ENCODE measurements at regions not wholly inside any gene's neighbourhood (a gene's known extent, or its start where the extent isn't known, plus 50 kb on each side); places are given as distances from the start of the nearest gene placed in this dataset.

DNA sequence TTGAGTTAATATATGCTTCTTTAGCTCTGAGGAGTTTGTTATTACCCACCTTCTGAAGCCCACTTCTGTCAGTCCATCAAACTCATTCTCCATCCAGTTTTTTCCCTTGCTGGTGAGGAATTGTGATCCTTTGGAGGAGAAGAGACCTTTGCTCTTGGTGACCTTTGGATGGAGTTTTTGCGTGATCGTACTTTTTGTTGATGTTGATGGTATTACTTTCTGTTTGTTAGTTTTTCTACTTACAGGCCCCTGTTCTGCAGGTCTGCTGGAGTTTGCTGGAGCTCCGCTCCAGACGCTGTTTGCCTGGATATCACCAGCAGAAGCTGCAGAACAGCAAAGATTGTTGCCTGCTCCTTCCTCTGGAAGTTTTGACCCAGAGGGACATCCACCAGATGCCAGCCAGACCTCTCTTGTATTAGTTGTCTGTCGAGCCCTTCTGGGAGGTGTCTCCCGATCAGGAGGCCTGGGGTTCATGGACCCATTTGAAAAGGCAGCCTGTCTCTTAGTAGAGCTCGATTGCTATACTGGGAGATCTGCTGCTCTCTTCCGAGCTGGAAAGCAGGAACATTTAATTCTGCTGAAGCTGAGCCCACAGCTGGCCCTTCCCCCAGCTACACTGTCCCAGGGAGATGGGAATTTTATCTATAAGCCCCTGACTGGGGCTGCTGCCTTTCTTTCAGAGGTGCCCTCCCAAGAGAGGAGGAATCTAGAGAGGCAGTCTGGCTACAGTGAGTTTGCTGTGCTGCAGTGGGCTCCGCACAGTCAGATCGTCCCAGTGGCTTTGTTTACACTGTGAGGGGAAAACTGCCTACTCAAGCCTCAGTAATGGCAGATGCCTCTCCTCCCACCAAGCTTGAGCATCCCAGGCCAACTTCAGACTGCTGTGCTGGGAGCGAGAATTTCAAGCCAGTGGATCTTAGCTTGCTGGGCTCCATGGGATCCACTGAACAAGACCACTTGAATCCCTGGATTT is 445.5 kb downstream of the MAN2A1 start:
- POLR2A ChIA-PET = no interaction called here
- DNase-seq (ENCODE audit: extremely low spot score) = no peak
- TF ChIP-seq FOXM1 (IDR thresholded peaks at IDR 0.05; ENCODE audit: borderline replicate concordance) = no peak
- no peak for TF ChIP-seq ARNT (IDR thresholded peaks at IDR 0.05)
- no peak for TF ChIP-seq FOXA1 (IDR thresholded peaks at IDR 0.05)
- no peak for TF ChIP-seq TARDBP (IDR thresholded peaks at IDR 0.05)
- TF ChIP-seq SUZ12 (IDR thresholded peaks at IDR 0.05) = no peak
- no peak for TF ChIP-seq FOXK2 (IDR thresholded peaks at IDR 0.05)
- no peak for TF ChIP-seq NFRKB (IDR thresholded peaks at IDR 0.05)
- TF ChIP-seq ELF4 (IDR thresholded peaks at IDR 0.05) = no peak
- no peak for TF ChIP-seq BHLHE40 (IDR thresholded peaks at IDR 0.05; ENCODE audit: borderline replicate concordance)
- TF ChIP-seq SP1 (IDR thresholded peaks at IDR 0.05) = no peak
- no peak for TF ChIP-seq ZNF384 (IDR thresholded peaks at IDR 0.05)
- no peak for TF ChIP-seq HDGF (IDR thresholded peaks at IDR 0.05; ENCODE audit: borderline replicate concordance)
- no peak for TF ChIP-seq LEF1 (IDR thresholded peaks at IDR 0.05; ENCODE audit: borderline replicate concordance)
- TF ChIP-seq, protein P1, sequence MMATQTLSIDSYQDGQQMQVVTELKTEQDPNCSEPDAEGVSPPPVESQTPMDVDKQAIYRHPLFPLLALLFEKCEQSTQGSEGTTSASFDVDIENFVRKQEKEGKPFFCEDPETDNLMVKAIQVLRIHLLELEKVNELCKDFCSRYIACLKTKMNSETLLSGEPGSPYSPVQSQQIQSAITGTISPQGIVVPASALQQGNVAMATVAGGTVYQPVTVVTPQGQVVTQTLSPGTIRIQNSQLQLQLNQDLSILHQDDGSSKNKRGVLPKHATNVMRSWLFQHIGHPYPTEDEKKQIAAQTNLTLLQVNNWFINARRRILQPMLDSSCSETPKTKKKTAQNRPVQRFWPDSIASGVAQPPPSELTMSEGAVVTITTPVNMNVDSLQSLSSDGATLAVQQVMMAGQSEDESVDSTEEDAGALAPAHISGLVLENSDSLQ (IDR thresholded peaks at IDR 0.05) = no peak
- TF ChIP-seq CTBP1 (IDR thresholded peaks at IDR 0.05; ENCODE audit: borderline replicate concordance) = no peak
- TF ChIP-seq L3MBTL2 (conservative IDR thresholded peaks at IDR 0.05) = no peak
- CTCF ChIA-PET = no interaction called here

DNA sequence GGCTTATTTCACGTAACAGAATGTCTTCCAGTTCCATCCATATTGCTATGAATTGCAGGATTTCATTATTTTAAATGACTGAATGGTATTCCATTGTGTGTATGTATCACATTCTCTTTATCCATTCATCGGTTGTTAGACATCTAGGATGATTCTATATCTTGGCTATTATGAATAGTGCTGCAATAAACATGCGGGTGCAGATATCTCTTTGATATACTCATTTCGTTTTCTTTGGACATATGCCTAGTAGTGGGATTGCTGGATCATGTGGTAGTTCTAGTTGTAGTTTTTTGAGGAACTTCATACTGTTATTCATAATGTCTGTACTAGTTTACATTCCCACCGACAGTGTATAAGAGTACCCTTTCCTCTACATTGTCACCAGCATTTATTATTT is 460.5 kb downstream of the MAN2A1 start:
- CTCF ChIA-PET = no interaction called here
- POLR2A ChIA-PET = no interaction called here
- TF ChIP-seq, protein P1 (IDR thresholded peaks at IDR 0.05) = no peak
- TF ChIP-seq TARDBP (IDR thresholded peaks at IDR 0.05) (no peak), FOXM1 (IDR thresholded peaks at IDR 0.05; ENCODE audit: borderline replicate concordance) (no peak), CTBP1 (IDR thresholded peaks at IDR 0.05; ENCODE audit: borderline replicate concordance) (no peak), NFRKB (IDR thresholded peaks at IDR 0.05) (no peak)
- DNase-seq (ENCODE audit: extremely low spot score) = no peak

DNA sequence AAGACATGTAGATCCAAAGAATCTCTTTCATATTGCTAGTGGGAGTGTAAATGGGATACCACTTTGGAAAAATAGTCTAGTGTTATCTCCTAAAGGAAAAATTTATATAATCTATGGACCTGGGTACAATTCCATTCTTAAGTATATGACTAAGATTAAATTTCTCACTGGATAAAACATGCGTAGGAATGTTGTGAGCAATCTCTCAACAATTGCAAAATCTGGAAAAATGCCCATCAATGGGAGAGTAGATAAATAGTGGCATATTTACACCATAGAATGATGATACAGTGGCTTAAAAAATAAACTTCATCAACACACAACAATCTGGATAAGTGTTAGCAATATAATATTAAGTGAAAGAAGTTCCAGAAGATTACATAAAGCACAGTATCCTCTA is 469.5 kb downstream of the MAN2A1 start:
- no peak for TF ChIP-seq SUZ12 (IDR thresholded peaks at IDR 0.05)
- no peak for TF ChIP-seq ARNT (IDR thresholded peaks at IDR 0.05)
- TF ChIP-seq, protein P1 (IDR thresholded peaks at IDR 0.05) = no peak
- no peak for TF ChIP-seq FOXA1 (IDR thresholded peaks at IDR 0.05)
- TF ChIP-seq TARDBP (IDR thresholded peaks at IDR 0.05) = no peak
- no peak for TF ChIP-seq FOXM1 (IDR thresholded peaks at IDR 0.05; ENCODE audit: borderline replicate concordance)
- TF ChIP-seq SP1 (IDR thresholded peaks at IDR 0.05) = no peak
- TF ChIP-seq BHLHE40 (IDR thresholded peaks at IDR 0.05; ENCODE audit: borderline replicate concordance) = no peak
- TF ChIP-seq ELF4 (IDR thresholded peaks at IDR 0.05) = no peak
- TF ChIP-seq HDGF (IDR thresholded peaks at IDR 0.05; ENCODE audit: borderline replicate concordance) = no peak
- TF ChIP-seq LEF1 (IDR thresholded peaks at IDR 0.05; ENCODE audit: borderline replicate concordance) = no peak
- TF ChIP-seq CTBP1 (IDR thresholded peaks at IDR 0.05; ENCODE audit: borderline replicate concordance) = no peak
- TF ChIP-seq FOXK2 (IDR thresholded peaks at IDR 0.05) = no peak
- no peak for TF ChIP-seq NFRKB (IDR thresholded peaks at IDR 0.05)
- TF ChIP-seq ZNF384 (IDR thresholded peaks at IDR 0.05) = no peak
- no peak for TF ChIP-seq L3MBTL2 (conservative IDR thresholded peaks at IDR 0.05)
- ChIA-PET POLR2A (no interaction called here), CTCF (no interaction called here)
- no peak for DNase-seq (ENCODE audit: extremely low spot score)

DNA sequence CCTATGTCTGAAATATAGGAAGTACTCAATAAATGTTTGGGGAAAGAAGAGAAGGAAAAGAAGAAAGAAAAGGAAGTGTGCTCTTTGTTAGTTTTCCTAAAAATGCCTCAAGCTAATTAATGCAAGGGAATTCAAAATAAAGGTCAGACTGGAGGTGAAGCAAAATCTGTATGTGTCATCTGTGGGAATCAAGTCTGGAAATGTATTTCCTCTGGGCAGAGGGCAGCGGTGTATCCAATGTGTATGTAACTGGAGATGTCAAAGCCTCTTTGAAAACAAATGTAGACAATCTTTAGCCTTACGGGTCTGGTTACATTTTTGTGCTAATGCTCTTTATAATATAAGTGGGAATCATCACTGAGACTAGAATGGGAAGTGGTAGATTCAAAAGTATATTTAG is 471.4 kb downstream of the MAN2A1 start:
- no peak for DNase-seq (ENCODE audit: extremely low spot score)
- no peak for TF ChIP-seq SUZ12 (IDR thresholded peaks at IDR 0.05)
- TF ChIP-seq FOXK2 (IDR thresholded peaks at IDR 0.05) = no peak
- TF ChIP-seq ELF4 (IDR thresholded peaks at IDR 0.05) = no peak
- TF ChIP-seq TARDBP (IDR thresholded peaks at IDR 0.05) = no peak
- no peak for TF ChIP-seq ARNT (IDR thresholded peaks at IDR 0.05)
- no peak for TF ChIP-seq ZNF384 (IDR thresholded peaks at IDR 0.05)
- TF ChIP-seq SP1 (IDR thresholded peaks at IDR 0.05) = no peak
- no peak for TF ChIP-seq L3MBTL2 (conservative IDR thresholded peaks at IDR 0.05)
- TF ChIP-seq HDGF (IDR thresholded peaks at IDR 0.05; ENCODE audit: borderline replicate concordance) = no peak
- TF ChIP-seq, protein P1 (IDR thresholded peaks at IDR 0.05) = no peak
- TF ChIP-seq BHLHE40 (IDR thresholded peaks at IDR 0.05; ENCODE audit: borderline replicate concordance) = no peak
- TF ChIP-seq NFRKB (IDR thresholded peaks at IDR 0.05) = no peak
- no peak for TF ChIP-seq FOXM1 (IDR thresholded peaks at IDR 0.05; ENCODE audit: borderline replicate concordance)
- no peak for TF ChIP-seq CTBP1 (IDR thresholded peaks at IDR 0.05; ENCODE audit: borderline replicate concordance)
- TF ChIP-seq LEF1 (IDR thresholded peaks at IDR 0.05; ENCODE audit: borderline replicate concordance) = no peak
- no peak for TF ChIP-seq FOXA1 (IDR thresholded peaks at IDR 0.05)
- ChIA-PET CTCF (interaction anchor here (0.6 kb wide), 1 partner anchor 1609 kb away, joined by 3 read pairs; no protein-coding TSS in a partner anchor), POLR2A (no interaction called here)

DNA sequence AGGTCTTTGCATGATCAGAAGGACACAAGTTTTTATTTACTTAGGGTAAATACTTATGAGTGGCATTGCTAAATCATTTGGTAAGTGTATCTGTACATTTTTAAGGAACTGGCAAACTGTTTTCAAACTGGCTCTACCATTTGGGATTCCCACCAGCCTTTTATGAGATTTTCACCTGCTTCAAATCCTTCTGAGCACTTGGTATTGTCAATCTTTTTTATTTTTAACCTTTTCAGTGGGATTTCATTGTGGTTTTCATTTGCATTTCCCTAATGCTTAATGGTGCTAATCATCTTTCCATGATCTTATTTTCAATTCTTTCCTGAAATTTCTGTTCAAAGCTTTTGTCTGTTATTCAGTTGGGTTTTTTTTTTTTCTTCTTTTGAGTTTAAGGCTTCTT is 475.6 kb downstream of the MAN2A1 start:
- DNase-seq (ENCODE audit: extremely low spot score) = no peak
- ChIA-PET CTCF (no interaction called here), POLR2A (no interaction called here)
- no peak for TF ChIP-seq SP1 (IDR thresholded peaks at IDR 0.05)
- no peak for TF ChIP-seq ARNT (IDR thresholded peaks at IDR 0.05)
- no peak for TF ChIP-seq ELF4 (IDR thresholded peaks at IDR 0.05)
- no peak for TF ChIP-seq CTBP1 (IDR thresholded peaks at IDR 0.05; ENCODE audit: borderline replicate concordance)
- TF ChIP-seq L3MBTL2 (conservative IDR thresholded peaks at IDR 0.05) = no peak
- TF ChIP-seq TARDBP (IDR thresholded peaks at IDR 0.05) = no peak
- no peak for TF ChIP-seq FOXM1 (IDR thresholded peaks at IDR 0.05; ENCODE audit: borderline replicate concordance)
- no peak for TF ChIP-seq ZNF384 (IDR thresholded peaks at IDR 0.05)

Data from HEK293T (cell line).